NCI-H510A treated with DMSO at 0.1 percent for 48 hours (cell line): ENCODE measurements at regions not wholly inside any gene's neighbourhood (a gene's known extent, or its start where the extent isn't known, plus 50 kb on each side); places are given as distances from the start of the nearest gene placed in this dataset.
"Not testable (repeated sequence)": the region's sequence is repeated elsewhere in the genome, so short reads cannot be mapped to it uniquely, and the experiment has no call there.

Experiments used
- DNase-seq: peaks from one replicate; lab custom pipeline; 2025; lab: John Stamatoyannopoulos, UW

GRCh38 chr18:51461956-51462355 lies 264.5 kb upstream of the MEX3C start:
- no peak for DNase-seq

GRCh38 chr18:51463483-51464136 lies 266.1 kb upstream of the MEX3C start:
- no peak for DNase-seq

GRCh38 chr18:51478908-51479307 lies 281.4 kb upstream of the MEX3C start:
- DNase-seq = no peak

GRCh38 chr18:51479736-51480135 lies 282.3 kb upstream of the MEX3C start:
- DNase-seq = no peak

- DNase-seq = no peak
Observed at GRCh38 chr18:51480407-51481261, 283.2 kb upstream of the MEX3C start.

- DNase-seq = no peak
Observed at GRCh38 chr18:51486735-51487366, 289.4 kb upstream of the MEX3C start.

- DNase-seq = no peak
Observed at GRCh38 chr18:51490417-51490816, 292.9 kb upstream of the MEX3C start.

GRCh38 chr18:51490860-51491259 lies 293.4 kb upstream of the MEX3C start:
- no peak for DNase-seq

GRCh38 chr18:51491678-51492372 lies 294.3 kb upstream of the MEX3C start:
- no peak for DNase-seq

- DNase-seq = no peak
Observed at GRCh38 chr18:51498085-51498855, 300.8 kb upstream of the MEX3C start.

GRCh38 chr18:51503351-51503750 lies 305.9 kb upstream of the MEX3C start:
- no peak for DNase-seq

GRCh38 chr18:51506811-51507210 lies 309.3 kb upstream of the MEX3C start:
- DNase-seq = no peak

GRCh38 chr18:51508410-51508809 lies 310.9 kb upstream of the MEX3C start:
- DNase-seq = not testable (repeated sequence)

GRCh38 chr18:51510020-51510419 lies 312.5 kb upstream of the MEX3C start:
- DNase-seq = no peak

- DNase-seq = no peak
Observed at GRCh38 chr18:51513517-51513916, 316.0 kb upstream of the MEX3C start.

GRCh38 chr18:51514128-51514527 lies 316.6 kb upstream of the MEX3C start:
- no peak for DNase-seq

GRCh38 chr18:51516478-51517038 lies 319.1 kb upstream of the MEX3C start:
- DNase-seq = no peak

- no peak for DNase-seq
Observed at GRCh38 chr18:51519571-51519970, 322.1 kb upstream of the MEX3C start.

GRCh38 chr18:51520676-51521180 lies 323.2 kb upstream of the MEX3C start:
- no peak for DNase-seq

GRCh38 chr18:51522338-51522737 lies 324.9 kb upstream of the MEX3C start:
- no peak for DNase-seq

- no peak for DNase-seq
Observed at GRCh38 chr18:51522821-51523220, 325.3 kb upstream of the MEX3C start.
